NT2/D1 (cell line): ENCODE measurements at regions not wholly inside any gene's neighbourhood (a gene's known extent, or its start where the extent isn't known, plus 50 kb on each side); places are given as distances from the start of the nearest gene placed in this dataset.

Experiments
- SUZ12 ChIP-seq: IDR thresholded peaks from 2 replicates; pipeline ENCODE4 v1.6.1; 2011; ENCODE audit not compliant: insufficient read length, insufficient read depth; ENCODE audit errors: extremely low read depth
- ZNF274 ChIP-seq: IDR thresholded peaks from 2 replicates; pipeline ENCODE4 v1.6.1; 2011; ENCODE audit warnings: mild to moderate bottlenecking, low read depth, low read length

DNA sequence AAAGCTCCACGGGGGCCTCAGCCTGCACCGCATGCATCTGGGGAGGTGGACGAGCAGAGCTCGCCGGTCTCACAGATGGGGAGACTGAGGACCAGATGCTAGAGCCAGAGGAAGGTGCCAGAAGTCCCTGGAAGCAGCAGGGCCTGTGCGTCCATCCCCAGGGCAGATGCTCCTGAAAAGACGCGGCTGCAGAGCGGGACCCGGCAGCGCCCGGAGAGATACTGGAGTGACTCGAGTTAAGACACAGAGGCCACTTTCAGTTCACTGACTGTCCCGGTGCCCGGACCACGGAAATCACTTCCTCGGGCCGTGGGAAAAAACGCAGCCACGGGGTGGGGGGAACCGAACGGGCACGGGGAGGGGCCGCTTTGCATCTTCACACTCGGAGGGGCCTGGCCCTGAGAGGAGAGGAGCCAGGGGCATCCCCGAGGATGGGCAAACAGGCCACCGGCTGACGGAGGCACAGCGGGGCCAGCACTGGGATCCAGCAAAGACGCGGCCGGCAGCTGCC, 85.4 kb downstream of the FOXL3 start:
- no peak for TF ChIP-seq SUZ12
- TF ChIP-seq ZNF274 = no peak
